Globus pallidus (tissue), 1 donor: ENCODE measurements at regions not wholly inside any gene's neighbourhood (a gene's known extent, or its start where the extent isn't known, plus 50 kb on each side); places are given as distances from the start of the nearest gene placed in this dataset.
A peak's percentile ranks its signal among the peaks of the same experiment; 100 is the strongest.

Source experiments
- DNase-seq: peaks from one replicate; pipeline ENCODE4 v3.0.0-alpha.2; 2015; ENCODE audit warnings: low spot score

DNA sequence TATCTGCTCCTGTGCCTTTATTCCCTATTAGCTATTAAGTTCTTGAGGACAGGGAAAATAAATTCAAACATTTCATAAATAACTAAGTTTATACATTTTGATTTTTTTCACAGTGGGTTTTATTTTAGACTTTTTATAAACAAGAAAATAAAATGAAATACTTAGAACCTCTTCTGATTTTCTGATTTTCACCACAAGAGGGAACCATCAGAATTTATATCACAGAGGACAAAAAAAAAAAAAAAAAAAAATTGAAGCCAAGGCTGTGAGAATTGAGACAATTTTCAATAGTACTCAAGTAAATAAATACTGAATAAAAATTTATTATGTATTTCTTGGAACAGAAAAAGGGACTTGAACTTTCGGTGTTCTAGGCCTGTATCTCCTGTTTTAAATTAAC, 288.1 kb downstream of the SH3BGRL start:
- DNase-seq: peak; percentile 18

DNA sequence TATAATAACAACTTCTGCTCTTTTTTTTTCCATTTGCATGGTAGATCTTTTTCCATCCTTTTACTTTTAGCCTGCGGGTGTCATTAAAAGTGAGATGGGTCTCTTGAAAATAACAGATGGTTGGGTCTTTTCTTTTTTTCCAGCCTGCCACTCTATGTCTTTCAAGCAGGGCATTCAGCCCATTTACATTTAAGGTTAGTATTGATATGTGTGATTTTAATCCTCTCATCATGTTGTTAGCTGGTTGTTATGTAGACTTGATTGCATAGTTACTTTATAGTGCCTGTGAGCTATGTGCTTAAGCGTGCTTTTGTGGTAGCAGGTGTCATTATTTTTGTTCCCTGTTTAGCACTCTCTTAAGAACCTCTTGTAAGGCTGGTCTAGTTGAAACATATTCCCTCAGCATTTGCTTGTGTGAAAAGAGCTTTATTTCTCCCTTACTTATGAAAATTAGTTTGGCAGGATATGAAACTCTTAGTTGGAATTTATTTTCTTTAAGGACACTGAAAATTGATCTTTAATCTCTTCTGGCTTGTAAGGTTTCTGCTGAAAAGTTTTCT, 326.1 kb downstream of the SH3BGRL start:
- DNase-seq: no peak

DNA sequence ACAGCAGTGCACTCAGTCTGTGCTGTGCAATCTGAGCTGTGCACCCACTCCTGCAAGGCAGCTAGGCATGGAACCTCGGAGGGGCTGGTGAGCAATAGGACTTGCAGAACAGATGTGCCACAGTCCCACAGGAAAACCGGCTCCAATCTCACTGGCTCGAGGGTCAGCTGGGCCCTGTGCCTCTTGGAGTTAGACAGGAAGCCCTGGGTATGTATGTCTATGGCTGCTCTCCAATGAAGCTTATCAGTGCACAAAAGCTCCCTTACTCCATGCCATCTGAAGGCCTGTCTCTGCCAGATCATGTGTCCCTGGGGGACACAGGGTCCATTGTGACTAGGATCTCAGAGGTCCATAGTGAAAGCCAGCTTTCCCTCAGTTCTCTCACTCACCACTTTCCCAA, 335.8 kb downstream of the SH3BGRL start:
- peak; percentile 84 for DNase-seq

DNA sequence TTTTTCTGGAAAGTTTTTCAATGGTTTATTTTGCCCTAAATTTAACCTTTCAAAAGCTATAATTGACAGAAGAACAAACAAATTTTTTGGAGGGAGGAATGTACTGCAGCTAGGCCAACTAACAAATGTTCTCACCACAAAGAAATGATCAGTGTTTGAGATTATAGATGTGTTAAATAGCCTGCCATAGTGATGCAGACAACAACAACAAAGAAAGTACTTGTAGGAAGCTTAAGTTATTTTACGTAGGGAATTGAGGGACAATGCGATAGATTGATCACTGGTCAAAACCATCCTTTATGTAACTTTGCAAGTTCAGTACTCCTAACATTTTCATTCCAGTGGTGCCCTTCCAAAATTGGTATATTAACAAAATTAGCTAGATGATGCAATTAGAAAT, 340.4 kb downstream of the SH3BGRL start:
- DNase-seq: no peak

DNA sequence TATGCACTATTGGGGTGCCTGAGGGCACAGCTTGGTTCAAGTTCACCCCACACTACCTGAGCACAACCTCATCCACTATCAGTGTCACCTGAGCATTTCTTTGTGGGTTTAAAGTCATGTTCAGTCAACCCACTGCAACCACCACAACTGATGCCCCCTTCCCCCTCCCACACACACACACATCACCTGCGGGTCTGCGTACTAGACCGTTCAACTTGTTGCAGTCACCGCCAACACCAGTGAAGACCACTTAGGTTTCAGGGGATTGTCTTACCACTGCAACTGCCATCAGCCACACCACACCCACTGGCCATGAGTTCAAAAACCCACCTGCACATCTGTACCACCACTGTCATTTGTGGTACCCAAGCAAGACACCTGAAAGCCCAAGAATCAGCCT, 355.0 kb downstream of the SH3BGRL start:
- DNase-seq: no peak

DNA sequence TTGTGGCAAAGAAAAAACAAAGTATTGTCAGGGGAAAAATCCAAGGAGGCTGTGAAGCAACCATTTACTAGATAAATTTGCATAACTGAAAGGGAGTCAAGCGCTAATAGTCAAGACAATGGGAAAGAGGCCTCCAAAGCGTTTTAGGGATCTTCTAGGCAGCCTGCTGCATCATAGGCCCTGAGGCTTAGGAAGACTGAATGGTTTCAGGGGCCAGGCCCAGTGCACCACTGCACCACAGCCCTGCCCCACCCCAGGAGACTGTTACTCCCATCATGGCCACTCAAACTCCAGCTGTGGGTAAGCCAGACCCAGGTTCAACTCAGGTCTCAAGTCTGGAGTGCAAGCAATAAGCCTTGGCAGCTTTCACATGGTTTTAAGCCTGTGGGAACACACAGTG, 362.9 kb downstream of the SH3BGRL start:
- no peak for DNase-seq

DNA sequence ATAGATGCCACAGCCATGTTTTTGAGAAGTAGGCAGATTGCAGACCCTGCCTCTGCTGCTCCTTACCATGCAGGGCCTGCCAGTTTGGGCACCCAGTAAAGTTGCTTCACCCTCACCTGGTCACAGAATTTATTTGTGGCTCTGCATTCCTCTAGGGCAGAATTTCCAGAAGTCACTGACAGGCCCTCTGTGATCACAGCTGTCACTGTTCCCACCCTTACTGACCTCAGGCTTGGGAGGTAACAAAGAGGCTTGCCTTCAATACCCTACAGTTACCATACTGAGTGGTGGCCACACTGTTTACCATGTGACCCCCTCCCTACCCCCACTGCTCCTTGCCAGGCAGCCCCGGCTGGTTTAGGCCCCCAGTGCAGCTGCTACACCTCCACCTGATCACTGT, 375.1 kb downstream of the SH3BGRL start:
- DNase-seq: no peak

DNA sequence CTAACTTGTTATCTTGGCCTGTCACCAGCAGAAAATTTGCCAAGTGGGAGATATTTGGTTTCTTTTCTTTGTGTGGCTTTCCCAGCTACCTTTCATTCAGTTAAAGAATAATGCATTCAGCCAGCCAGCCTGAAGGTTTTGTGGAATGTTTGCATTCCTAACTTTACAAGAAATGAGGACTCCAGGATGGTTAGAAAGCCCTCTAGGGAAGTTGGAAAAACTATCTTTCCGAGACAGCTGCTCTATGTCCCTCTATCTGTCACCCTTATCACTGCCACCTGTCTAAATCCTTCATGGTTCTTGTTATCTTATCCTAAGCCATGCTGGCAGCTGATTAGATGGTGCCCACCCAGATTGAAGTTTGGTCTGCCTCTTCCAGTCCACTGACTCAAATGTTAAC, 384.2 kb downstream of the SH3BGRL start:
- DNase-seq: no peak

DNA sequence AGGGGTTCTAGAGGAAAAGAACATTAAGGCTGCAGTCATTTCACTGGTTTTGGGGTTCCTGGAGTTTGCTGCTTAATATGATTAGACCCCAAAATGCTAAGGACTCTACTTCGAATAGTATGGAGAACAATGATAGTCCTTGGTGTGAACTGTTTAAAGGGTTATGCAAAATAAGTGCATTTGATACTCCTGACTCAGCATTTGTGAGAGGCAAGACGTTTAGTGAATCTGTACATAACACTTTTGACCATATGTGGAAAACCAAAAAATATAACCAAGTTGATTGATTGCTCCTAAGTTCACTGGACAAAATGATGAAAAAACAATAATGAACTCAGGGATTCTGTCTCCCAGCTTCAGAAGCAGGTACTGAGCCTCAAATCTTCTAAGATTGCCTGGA, 414.1 kb downstream of the SH3BGRL start:
- DNase-seq: no peak

DNA sequence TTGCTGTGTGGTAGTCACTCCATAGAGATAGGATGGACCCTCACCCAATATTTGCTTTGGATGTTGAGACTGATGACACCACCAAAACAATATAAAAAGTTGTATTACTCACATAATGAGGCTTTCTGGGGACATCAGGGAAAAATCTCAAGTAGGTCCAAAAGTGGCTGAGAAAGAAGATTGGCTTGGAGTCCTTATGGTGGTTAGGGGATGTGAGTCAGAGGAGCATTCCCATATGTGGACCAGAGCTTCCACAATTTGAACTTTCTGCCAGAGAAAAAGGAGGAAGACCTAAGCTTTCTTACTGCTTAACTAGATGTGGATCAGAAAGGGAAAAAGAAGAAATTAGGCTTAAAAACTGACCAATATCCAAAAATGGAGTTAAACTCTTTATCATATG, 460.5 kb downstream of the SH3BGRL start:
- no peak for DNase-seq

DNA sequence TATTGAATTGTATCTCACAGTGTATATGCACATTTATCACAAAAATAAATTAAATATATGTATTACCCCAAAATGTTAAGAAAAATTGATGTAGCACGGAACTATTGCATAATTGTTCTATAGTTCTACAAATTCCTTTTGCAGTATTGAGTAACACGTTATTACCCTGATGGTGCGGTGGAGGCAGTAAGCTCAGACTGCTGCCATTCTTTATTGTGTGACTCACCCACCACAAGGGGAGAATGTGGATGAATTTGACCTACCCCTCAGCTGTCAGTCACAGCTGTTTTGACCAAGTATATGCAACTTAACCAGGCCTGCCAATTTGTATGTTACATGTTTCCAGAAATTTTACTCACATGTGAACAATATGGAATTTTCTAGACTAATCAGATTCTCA, 506.6 kb downstream of the SH3BGRL start:
- DNase-seq: no peak

DNA sequence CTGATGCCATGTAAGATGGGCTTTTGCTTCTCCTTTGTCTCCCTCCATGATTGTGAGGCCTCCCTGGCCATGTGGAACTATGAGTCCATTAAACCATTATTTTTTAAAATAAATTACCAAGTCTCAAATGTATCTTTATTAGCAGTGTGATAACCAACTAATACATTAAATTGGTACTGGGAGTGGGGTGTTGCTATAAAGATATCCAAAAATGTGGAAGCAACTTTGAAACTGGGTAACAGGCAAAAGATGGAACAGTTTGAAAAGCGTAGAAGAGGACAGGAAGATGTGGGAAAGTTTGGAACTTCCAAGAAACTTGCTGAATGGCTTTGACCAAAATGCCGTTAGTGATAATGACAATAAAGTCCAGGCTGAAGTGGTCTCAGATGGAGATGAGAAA, 526.7 kb downstream of the SH3BGRL start:
- no peak for DNase-seq

DNA sequence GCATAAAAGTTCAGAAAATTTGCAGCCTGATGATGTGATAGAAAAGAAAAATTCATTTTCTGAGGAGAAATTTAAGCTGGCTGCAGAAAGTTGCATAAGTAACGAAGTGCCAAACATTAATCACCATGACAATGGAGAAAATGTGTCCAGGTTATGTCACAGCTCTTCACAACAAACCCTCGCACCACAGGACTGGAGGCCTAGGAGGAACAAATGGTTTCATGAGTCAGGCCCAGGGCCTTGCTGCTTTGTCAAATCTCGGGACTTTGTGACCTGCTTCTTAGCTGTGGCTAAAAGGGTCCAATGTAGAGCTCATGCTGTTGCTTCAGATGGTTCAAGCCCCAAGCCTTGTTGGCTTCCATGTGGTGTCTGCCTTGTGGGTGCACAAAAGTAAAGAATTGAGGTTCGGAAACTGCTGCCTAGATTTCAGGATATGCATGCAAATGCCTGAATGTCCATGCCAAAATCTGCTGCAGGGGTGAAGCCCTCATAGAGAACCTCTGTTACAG, 527.4 kb downstream of the SH3BGRL start:
- DNase-seq: no peak

DNA sequence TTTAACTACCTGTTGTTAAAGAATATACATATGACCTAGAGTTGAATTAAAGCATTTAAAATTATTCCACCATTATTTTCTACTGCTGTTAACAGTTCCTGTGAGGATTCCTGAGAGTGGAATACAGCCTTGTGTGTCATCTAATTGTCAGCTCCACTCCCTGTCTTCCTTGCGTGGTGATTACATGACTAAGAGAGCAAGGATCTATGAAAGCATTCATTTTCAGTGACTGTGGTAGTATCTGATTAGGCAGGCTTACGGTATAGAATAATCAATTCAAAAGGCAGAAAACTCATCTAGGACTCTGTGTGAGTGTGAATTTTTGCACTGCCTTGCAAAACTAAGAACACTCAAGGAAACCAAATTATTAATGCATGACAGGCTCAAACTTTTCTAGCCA, 577.8 kb downstream of the SH3BGRL start:
- DNase-seq: no peak

DNA sequence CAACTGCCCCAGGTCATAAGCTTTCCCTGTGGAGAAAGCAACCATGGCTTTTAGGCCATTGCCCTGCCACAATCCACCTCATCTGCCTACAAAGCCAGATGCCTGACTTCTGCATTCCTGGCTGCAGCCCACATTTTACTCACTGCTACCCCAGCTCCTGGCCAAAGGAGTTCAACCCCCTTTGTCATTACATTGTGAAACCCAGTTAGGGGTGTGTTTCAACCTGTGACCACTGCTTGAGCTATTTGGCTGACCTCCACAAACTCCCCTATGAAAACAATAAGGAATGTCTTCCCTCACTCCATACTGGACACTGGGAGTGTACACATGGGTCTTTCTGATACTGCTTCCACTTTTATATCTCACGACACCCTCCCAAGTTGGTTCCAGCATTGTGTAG, 589.2 kb downstream of the SH3BGRL start:
- no peak for DNase-seq
